Gastrocnemius medialis (tissue), 4 donors: ENCODE measurements at regions not wholly inside any gene's neighbourhood (a gene's known extent, or its start where the extent isn't known, plus 50 kb on each side); places are given as distances from the start of the nearest gene placed in this dataset.

Source experiments
- CTCF ChIP-seq, 5 experiments: fragments of 450-650 bp in 3 of 5; fragments of 200-600 bp in 2 of 5; sonication (generic) in 2 of 5; IDR thresholded peaks in 4 of 5; conservative IDR thresholded peaks in 1 of 5; 1 replicate in 4 of 5; 2 replicates in 1 of 5; pipeline ENCODE4 v1.5.1; 2016 to 2019; ENCODE audit warnings: antibody characterized with exemption in 5 of 5, mild to moderate bottlenecking in 3 of 5, moderate library complexity in 3 of 5
- POLR2A ChIP-seq, 2 donors: fragments of 450-650 bp; IDR thresholded peaks; one replicate each; pipeline ENCODE4 v1.6.1; 2017; ENCODE audit warnings: antibody characterized with exemption in 2 of 2, mild to moderate bottlenecking in 2 of 2, moderate library complexity in 2 of 2

GRCh38 chr15:31453558-31454318 lies 127.1 kb downstream of the KLF13 start:
- TF ChIP-seq CTCF (IDR thresholded peaks at IDR 0.05 in 4 of 5, conservative IDR thresholded peaks at IDR 0.05 in 1 of 5) (no peak), POLR2A (IDR thresholded peaks at IDR 0.05) (no peak)
